HepG2 (cell line): ENCODE measurements at regions not wholly inside any gene's neighbourhood (a gene's known extent, or its start where the extent isn't known, plus 50 kb on each side); places are given as distances from the start of the nearest gene placed in this dataset.

Source experiments
- ATAC-seq: fragments of 200-7000 bp; cut with Tn5 transposase; 3 replicates; pipeline ENCODE4 v1.9.1; 2020; ENCODE audit warnings: mild to moderate bottlenecking, moderate library complexity
- BruUV-seq: library from RNA; stranded (reverse); fragments of 400-500 nt; replicated peaks from 2 replicates; lab custom pipeline; 2021; lab: Mats Ljungman, UMichigan
- CTCF ChIA-PET: fragments of 300-600 bp; formaldehyde crosslinking; extraction: SDS; loops from one replicate; lab custom pipeline; 2021; ENCODE audit warnings: low total read pairs, inconsistent platforms, low intra/inter-chr PET ratio; lab: Yijun Ruan, JAX
- POLR2A ChIA-PET: fragments of 350-600 bp; sonication (Branson Sonifier 250); formaldehyde crosslinking; loops from one replicate; lab custom pipeline; 2020; ENCODE audit warnings: antibody characterized with exemption, inconsistent platforms; lab: Yijun Ruan, JAX
- DNase-seq: peaks from one replicate; pipeline ENCODE4 v3.0.0-alpha.2; 2015; ENCODE audit warnings: low spot score
- FAIRE-seq: peaks from 3 replicates; lab custom pipeline; 2011; peaks lifted over from hg19 to GRCh38; lab: Jason Lieb, UNC
- H2AFZ ChIP-seq: one replicate; pipeline ENCODE4 v1.6.1; 2011; ENCODE audit warnings: low read length, inconsistent platforms
- H3K27ac ChIP-seq: fragments of 300-600 bp; 3 replicates; pipeline ENCODE4 v1.8.0; 2011; ENCODE audit warnings: mixed run types, mild to moderate bottlenecking, mixed read lengths, low read length, inconsistent platforms; ENCODE audit not compliant: insufficient read depth; ENCODE audit errors: extremely low read length
- H3K27me3 ChIP-seq, 2 experiments: fragments of 200-600 bp in 1 of 2; 2 replicates in 1 of 2; 3 replicates in 1 of 2; pipeline versions ENCODE4 v1.6.0 to v1.8.0; 2011; ENCODE audit warnings: low read length in 2 of 2, mild to moderate bottlenecking in 2 of 2, moderate library complexity in 2 of 2, inconsistent platforms in 1 of 2; ENCODE audit not compliant: insufficient read depth in 2 of 2, control insufficient read depth in 1 of 2
- H3K36me3 ChIP-seq, 2 experiments: fragments of 200-600 bp in 1 of 2; replicated peaks in 1 of 2; 2 replicates in 1 of 2; 3 replicates in 1 of 2; pipeline versions ENCODE4 v1.5.1 to v1.8.0; 2011; ENCODE audit warnings: low read length in 2 of 2, inconsistent platforms in 1 of 2; ENCODE audit not compliant: insufficient read depth in 2 of 2, control insufficient read depth in 1 of 2
- H3K4me1 ChIP-seq: 2 replicates; pipeline ENCODE4 v1.5.1; 2012; ENCODE audit warnings: low read length, inconsistent platforms; ENCODE audit not compliant: insufficient read depth
- H3K4me2 ChIP-seq: 2 replicates; pipeline ENCODE4 v1.6.0; 2011; ENCODE audit warnings: low read depth, low read length, inconsistent platforms
- H3K4me3 ChIP-seq, 3 experiments: fragments of 200-600 bp in 1 of 3; sonication (generic), shearing (Covaris generic) in 1 of 3; replicated peaks in 1 of 3; 2 replicates each; pipeline ENCODE4 v1.5.1; 2011 to 2016; ENCODE audit warnings: low read length in 3 of 3, inconsistent platforms in 2 of 3, low read depth in 2 of 3, mild to moderate bottlenecking in 2 of 3, control low read depth in 1 of 3, mixed read lengths in 1 of 3; ENCODE audit not compliant: insufficient read depth in 1 of 3
- H3K79me2 ChIP-seq: one replicate; pipeline ENCODE4 v1.6.1; 2011; ENCODE audit warnings: low read length, inconsistent platforms; ENCODE audit not compliant: insufficient read depth
- H3K9ac ChIP-seq: 2 replicates; pipeline ENCODE4 v1.6.0; 2011; ENCODE audit warnings: mild to moderate bottlenecking, low read depth, low read length, inconsistent platforms; ENCODE audit not compliant: insufficient read depth
- H3K9me3 ChIP-seq: 2 replicates; pipeline ENCODE4 v1.5.1; 2012; ENCODE audit warnings: mild to moderate bottlenecking, low read length
- H4K20me1 ChIP-seq: 2 replicates; pipeline ENCODE4 v1.6.0; 2011; ENCODE audit warnings: inconsistent platforms, mild to moderate bottlenecking, low read length, moderate library complexity; ENCODE audit not compliant: insufficient read depth
- EEA1 ChIP-seq: sonication (generic); formaldehyde crosslinking; IDR thresholded peaks from 2 replicates; pipeline ENCODE4 v1.5.1; 2020; ENCODE audit warnings: mild to moderate bottlenecking, missing genetic modification reagents, borderline replicate concordance
- ETV5 ChIP-seq: IDR thresholded peaks from 2 replicates; pipeline ENCODE4 v1.6.1; 2018; ENCODE audit warnings: missing biosample characterization, missing genetic modification reagents, inconsistent platforms, borderline replicate concordance
- GPN1 ChIP-seq: sonication (generic); formaldehyde crosslinking; IDR thresholded peaks from 2 replicates; pipeline ENCODE4 v1.5.1; 2020; ENCODE audit warnings: missing genetic modification reagents, borderline replicate concordance
- NFE2L2 ChIP-seq: fragments of 150-350 bp; IDR thresholded peaks from 2 replicates; pipeline ENCODE4 v1.6.1; 2014; ENCODE audit warnings: low read length
- RAD51 ChIP-seq: fragments of 450-650 bp; IDR thresholded peaks from 2 replicates; pipeline ENCODE4 v1.6.1; 2016; ENCODE audit warnings: borderline replicate concordance
- RBAK ChIP-seq: sonication (generic); formaldehyde crosslinking; IDR thresholded peaks from 2 replicates; pipeline ENCODE4 v1.5.1; 2020; ENCODE audit warnings: mild to moderate bottlenecking, missing genetic modification reagents
- SAP130 ChIP-seq: IDR thresholded peaks from 2 replicates; pipeline ENCODE4 v1.6.1; 2016; ENCODE audit warnings: low read depth
- SNRNP70 ChIP-seq: fragments of 200-400 bp; formaldehyde crosslinking; IDR thresholded peaks from 2 replicates; pipeline ENCODE4 v1.6.1; 2017; ENCODE audit warnings: mild to moderate bottlenecking, low read depth, low read length, moderate library complexity
- ZNF10 ChIP-seq: sonication (generic); formaldehyde crosslinking; IDR thresholded peaks from 2 replicates; pipeline ENCODE4 v1.4.0; 2020; ENCODE audit warnings: mild to moderate bottlenecking, low read depth, missing genetic modification reagents, borderline replicate concordance
- ZNF230 ChIP-seq: sonication (generic); formaldehyde crosslinking; IDR thresholded peaks from 2 replicates; pipeline ENCODE4 v1.4.0; 2020; ENCODE audit warnings: mild to moderate bottlenecking, missing genetic modification reagents
- ZNF616 ChIP-seq: sonication (generic); formaldehyde crosslinking; IDR thresholded peaks from 2 replicates; pipeline ENCODE4 v1.5.0; 2020; ENCODE audit warnings: low read depth, mild to moderate bottlenecking, missing genetic modification reagents
- ZNF891 ChIP-seq: sonication (generic); formaldehyde crosslinking; IDR thresholded peaks from 2 replicates; pipeline ENCODE4 v1.5.0; 2020; ENCODE audit warnings: mild to moderate bottlenecking, missing genetic modification reagents
- WGBS: methylation state at CpG from one replicate; pipeline ENCODE4 v1.1.6; 2017; ENCODE audit warnings: low lambda C conversion rate; 5-methylcytosine and 5-hydroxymethylcytosine counted together
- in situ Hi-C: cut with HindIII; loops from 2 replicates; pipeline ENCODE4 v1.10.0; 2017; ENCODE audit warnings: low pct_unique_long_range_greater_than_20kb; ENCODE audit not compliant: extremely low pct_ligation_motif_present
- intact Hi-C: fragments of 100-400 bp; cut with micrococcal nuclease; formaldehyde crosslinking; loops from one replicate; pipeline ENCODE4 v1.10.0; 2022; ENCODE audit not compliant: unreplicated experiment
- TF ChIP-seq, protein P1 (sequence below): sonication (generic); formaldehyde crosslinking; IDR thresholded peaks from 2 replicates; pipeline ENCODE4 v1.8.0; 2022; ENCODE audit warnings: mild to moderate bottlenecking, missing genetic modification reagents; ENCODE audit not compliant: insufficient replicate concordance
- TF ChIP-seq, protein P2 (sequence below), 2 experiments: sonication (generic) in 1 of 2; formaldehyde crosslinking in 1 of 2; IDR thresholded peaks; 2 replicates each; pipeline versions ENCODE4 v1.5.1 to v1.6.1; 2011 to 2020; ENCODE audit warnings: borderline replicate concordance in 1 of 2, low read depth in 1 of 2, low read length in 1 of 2, mild to moderate bottlenecking in 1 of 2, missing genetic modification reagents in 1 of 2, moderate library complexity in 1 of 2
- TF ChIP-seq, protein P3 (sequence below): sonication (generic); formaldehyde crosslinking; IDR thresholded peaks from 2 replicates; pipeline ENCODE4 v1.9.0; 2021; ENCODE audit warnings: mild to moderate bottlenecking, missing genetic modification reagents

DNA sequence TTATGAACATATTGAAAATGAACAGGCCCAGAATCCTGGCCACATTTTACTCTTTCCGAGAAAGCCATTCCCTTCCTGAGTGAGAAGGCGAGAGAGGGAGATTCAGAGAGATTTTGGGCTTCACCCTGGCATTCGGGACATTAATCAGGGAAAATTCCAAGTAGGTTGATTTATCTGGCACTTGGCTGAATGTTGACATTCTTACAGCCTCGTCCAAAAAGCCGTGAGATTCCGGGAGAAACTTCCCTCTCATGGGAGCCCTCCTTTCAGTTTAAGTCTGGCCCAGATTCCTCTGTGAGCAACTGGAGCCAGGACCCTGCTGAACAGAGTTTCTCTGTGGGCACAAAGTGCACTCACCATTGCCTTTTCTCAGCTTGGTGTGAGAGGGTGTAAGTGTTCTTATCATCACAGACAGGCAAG is 129.2 kb upstream of the PEG3 start:
- ChIA-PET POLR2A (interaction anchor here (1.0 kb wide), 1 partner anchor 14 kb away, joined by 5 read pairs; no protein-coding TSS in a partner anchor), CTCF (no interaction called here)
- WGBS: 43% methylated on average over 6 of the region's 6 CpGs
- H3K9me3 ChIP-seq: no peaks in the 10 kb centered on the region
- H3K27ac ChIP-seq: peak overlapping the region; percentile 61
- intact Hi-C loops: loop anchor here (10.0 kb wide), 1 partner anchor 55 kb away; no protein-coding TSS in a partner anchor
- H3K4me1 ChIP-seq: peaks cover 97% of the 10 kb centered on the region
- H3K79me2 ChIP-seq: no peaks in the 10 kb centered on the region
- in situ Hi-C loops: no loop called here
- ATAC-seq (no peak), FAIRE-seq (peak; percentile 30), DNase-seq (no peak)
- no peak overlapping the region for H3K4me3 ChIP-seq
- H3K36me3 ChIP-seq: no peaks in the 10 kb centered on the region
- peak overlapping the region; percentile 33 for H3K4me2 ChIP-seq
- H4K20me1 ChIP-seq: no peaks in the 10 kb centered on the region
- peak overlapping the region; percentile 31 for H2AFZ ChIP-seq
- no peaks in the 10 kb centered on the region for H3K27me3 ChIP-seq
- BruUV-seq: no TSS peak
- peak overlapping the region; percentile 42 for H3K9ac ChIP-seq
- TF ChIP-seq GPN1 (CRISPR knock-in tag) (no peak), ZNF616 (CRISPR knock-in tag) (no peak), SAP130 (CRISPR knock-in tag) (0 out of 2 replicates have a peak, but pooled peaks have one; percentile 12), EEA1 (CRISPR knock-in tag) (no peak), ETV5 (CRISPR knock-in tag) (no peak), ZNF10 (CRISPR knock-in tag) (no peak), NFE2L2 (no peak), ZNF891 (CRISPR knock-in tag) (no peak), SNRNP70 (no peak), ZNF230 (no peak), RBAK (CRISPR knock-in tag) (no peak), RAD51 (no peak)
- TF ChIP-seq, protein P1, sequence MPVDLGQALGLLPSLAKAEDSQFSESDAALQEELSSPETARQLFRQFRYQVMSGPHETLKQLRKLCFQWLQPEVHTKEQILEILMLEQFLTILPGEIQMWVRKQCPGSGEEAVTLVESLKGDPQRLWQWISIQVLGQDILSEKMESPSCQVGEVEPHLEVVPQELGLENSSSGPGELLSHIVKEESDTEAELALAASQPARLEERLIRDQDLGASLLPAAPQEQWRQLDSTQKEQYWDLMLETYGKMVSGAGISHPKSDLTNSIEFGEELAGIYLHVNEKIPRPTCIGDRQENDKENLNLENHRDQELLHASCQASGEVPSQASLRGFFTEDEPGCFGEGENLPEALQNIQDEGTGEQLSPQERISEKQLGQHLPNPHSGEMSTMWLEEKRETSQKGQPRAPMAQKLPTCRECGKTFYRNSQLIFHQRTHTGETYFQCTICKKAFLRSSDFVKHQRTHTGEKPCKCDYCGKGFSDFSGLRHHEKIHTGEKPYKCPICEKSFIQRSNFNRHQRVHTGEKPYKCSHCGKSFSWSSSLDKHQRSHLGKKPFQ (CRISPR knock-in tag): no peak
- TF ChIP-seq, protein P2, sequence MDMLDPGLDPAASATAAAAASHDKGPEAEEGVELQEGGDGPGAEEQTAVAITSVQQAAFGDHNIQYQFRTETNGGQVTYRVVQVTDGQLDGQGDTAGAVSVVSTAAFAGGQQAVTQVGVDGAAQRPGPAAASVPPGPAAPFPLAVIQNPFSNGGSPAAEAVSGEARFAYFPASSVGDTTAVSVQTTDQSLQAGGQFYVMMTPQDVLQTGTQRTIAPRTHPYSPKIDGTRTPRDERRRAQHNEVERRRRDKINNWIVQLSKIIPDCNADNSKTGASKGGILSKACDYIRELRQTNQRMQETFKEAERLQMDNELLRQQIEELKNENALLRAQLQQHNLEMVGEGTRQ (IDR thresholded peaks at IDR 0.05; ENCODE audit: low read depth, low read length): no peak
- TF ChIP-seq, protein P2 (CRISPR knock-in tag; IDR thresholded peaks at IDR 0.05; ENCODE audit: borderline replicate concordance): no peak
- TF ChIP-seq, protein P3, sequence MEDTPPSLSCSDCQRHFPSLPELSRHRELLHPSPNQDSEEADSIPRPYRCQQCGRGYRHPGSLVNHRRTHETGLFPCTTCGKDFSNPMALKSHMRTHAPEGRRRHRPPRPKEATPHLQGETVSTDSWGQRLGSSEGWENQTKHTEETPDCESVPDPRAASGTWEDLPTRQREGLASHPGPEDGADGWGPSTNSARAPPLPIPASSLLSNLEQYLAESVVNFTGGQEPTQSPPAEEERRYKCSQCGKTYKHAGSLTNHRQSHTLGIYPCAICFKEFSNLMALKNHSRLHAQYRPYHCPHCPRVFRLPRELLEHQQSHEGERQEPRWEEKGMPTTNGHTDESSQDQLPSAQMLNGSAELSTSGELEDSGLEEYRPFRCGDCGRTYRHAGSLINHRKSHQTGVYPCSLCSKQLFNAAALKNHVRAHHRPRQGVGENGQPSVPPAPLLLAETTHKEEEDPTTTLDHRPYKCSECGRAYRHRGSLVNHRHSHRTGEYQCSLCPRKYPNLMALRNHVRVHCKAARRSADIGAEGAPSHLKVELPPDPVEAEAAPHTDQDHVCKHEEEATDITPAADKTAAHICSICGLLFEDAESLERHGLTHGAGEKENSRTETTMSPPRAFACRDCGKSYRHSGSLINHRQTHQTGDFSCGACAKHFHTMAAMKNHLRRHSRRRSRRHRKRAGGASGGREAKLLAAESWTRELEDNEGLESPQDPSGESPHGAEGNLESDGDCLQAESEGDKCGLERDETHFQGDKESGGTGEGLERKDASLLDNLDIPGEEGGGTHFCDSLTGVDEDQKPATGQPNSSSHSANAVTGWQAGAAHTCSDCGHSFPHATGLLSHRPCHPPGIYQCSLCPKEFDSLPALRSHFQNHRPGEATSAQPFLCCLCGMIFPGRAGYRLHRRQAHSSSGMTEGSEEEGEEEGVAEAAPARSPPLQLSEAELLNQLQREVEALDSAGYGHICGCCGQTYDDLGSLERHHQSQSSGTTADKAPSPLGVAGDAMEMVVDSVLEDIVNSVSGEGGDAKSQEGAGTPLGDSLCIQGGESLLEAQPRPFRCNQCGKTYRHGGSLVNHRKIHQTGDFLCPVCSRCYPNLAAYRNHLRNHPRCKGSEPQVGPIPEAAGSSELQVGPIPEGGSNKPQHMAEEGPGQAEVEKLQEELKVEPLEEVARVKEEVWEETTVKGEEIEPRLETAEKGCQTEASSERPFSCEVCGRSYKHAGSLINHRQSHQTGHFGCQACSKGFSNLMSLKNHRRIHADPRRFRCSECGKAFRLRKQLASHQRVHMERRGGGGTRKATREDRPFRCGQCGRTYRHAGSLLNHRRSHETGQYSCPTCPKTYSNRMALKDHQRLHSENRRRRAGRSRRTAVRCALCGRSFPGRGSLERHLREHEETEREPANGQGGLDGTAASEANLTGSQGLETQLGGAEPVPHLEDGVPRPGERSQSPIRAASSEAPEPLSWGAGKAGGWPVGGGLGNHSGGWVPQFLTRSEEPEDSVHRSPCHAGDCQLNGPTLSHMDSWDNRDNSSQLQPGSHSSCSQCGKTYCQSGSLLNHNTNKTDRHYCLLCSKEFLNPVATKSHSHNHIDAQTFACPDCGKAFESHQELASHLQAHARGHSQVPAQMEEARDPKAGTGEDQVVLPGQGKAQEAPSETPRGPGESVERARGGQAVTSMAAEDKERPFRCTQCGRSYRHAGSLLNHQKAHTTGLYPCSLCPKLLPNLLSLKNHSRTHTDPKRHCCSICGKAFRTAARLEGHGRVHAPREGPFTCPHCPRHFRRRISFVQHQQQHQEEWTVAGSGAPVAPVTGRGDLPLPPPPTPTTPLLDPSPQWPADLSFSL (CRISPR knock-in tag): no peak
